PFSK-1 (cell line): ENCODE measurements at regions not wholly inside any gene's neighbourhood (a gene's known extent, or its start where the extent isn't known, plus 50 kb on each side); places are given as distances from the start of the nearest gene placed in this dataset.

Source experiments
- POLR2AphosphoS5 ChIP-seq: IDR thresholded peaks from 2 replicates; pipeline ENCODE4 v1.6.1; 2012; ENCODE audit warnings: low read depth, mild to moderate bottlenecking, control low read depth, low read length, moderate library complexity
- TF ChIP-seq, protein P1 (sequence below), 2 experiments: IDR thresholded peaks; 2 replicates each; pipeline versions ENCODE4 v1.6.1 to v1.8.0; 2011 to 2012; ENCODE audit warnings: low read depth in 2 of 2, low read length in 2 of 2, control low read depth in 1 of 2, inconsistent platforms in 1 of 2, mild to moderate bottlenecking in 1 of 2, moderate library complexity in 1 of 2; ENCODE audit not compliant: insufficient read depth in 1 of 2

DNA sequence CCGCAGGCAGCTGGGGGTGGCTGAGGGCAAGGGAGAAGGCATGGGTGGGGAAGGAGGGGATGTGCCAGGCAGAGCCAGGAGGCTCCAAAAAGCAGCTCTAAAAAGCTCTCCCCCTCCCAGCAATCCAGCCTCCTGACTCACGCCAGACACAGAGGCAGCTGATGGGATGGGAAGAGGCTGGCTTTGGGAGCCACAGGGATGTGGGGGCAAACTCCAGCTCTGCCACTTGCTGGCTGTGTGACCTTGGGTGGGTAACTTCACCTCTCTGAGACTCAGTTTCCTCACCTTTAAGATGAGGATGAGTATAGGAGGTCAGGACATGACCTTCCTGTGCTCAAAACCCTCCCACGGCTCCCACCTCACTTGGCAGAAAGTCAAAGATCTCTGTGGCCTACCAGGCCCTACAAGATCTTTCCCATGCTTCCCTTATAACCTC lies 148.9 kb downstream of the CEBPB start:
- TF ChIP-seq, protein P1, sequence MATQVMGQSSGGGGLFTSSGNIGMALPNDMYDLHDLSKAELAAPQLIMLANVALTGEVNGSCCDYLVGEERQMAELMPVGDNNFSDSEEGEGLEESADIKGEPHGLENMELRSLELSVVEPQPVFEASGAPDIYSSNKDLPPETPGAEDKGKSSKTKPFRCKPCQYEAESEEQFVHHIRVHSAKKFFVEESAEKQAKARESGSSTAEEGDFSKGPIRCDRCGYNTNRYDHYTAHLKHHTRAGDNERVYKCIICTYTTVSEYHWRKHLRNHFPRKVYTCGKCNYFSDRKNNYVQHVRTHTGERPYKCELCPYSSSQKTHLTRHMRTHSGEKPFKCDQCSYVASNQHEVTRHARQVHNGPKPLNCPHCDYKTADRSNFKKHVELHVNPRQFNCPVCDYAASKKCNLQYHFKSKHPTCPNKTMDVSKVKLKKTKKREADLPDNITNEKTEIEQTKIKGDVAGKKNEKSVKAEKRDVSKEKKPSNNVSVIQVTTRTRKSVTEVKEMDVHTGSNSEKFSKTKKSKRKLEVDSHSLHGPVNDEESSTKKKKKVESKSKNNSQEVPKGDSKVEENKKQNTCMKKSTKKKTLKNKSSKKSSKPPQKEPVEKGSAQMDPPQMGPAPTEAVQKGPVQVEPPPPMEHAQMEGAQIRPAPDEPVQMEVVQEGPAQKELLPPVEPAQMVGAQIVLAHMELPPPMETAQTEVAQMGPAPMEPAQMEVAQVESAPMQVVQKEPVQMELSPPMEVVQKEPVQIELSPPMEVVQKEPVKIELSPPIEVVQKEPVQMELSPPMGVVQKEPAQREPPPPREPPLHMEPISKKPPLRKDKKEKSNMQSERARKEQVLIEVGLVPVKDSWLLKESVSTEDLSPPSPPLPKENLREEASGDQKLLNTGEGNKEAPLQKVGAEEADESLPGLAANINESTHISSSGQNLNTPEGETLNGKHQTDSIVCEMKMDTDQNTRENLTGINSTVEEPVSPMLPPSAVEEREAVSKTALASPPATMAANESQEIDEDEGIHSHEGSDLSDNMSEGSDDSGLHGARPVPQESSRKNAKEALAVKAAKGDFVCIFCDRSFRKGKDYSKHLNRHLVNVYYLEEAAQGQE (IDR thresholded peaks at IDR 0.05; ENCODE audit: insufficient read depth in 1 of 2, low read depth in 2 of 2, low read length in 2 of 2) = no peak
- no peak for TF ChIP-seq POLR2AphosphoS5
